ENCODE measurements at regions not wholly inside any gene's neighbourhood (a gene's known extent, or its start where the extent isn't known, plus 50 kb on each side); places are given as distances from the start of the nearest gene placed in this dataset.
"Not testable (repeated sequence)": the region's sequence is repeated elsewhere in the genome, so short reads cannot be mapped to it uniquely, and the experiment has no call there.

- no peak for DNase-seq (ENCODE audit: low read depth, low spot score)
- no peak overlapping the region for H3K4me3 Mint-ChIP-seq
- no peaks in the 10 kb centered on the region for H3K27me3 Mint-ChIP-seq (ENCODE audit: low read depth)
- no peaks in the 10 kb centered on the region for H3K4me1 Mint-ChIP-seq
- H3K36me3 Mint-ChIP-seq (ENCODE audit: low read depth): no peaks in the 10 kb centered on the region
- peaks cover 4% of the 10 kb centered on the region for H3K9me3 Mint-ChIP-seq
- H3K27ac Mint-ChIP-seq (ENCODE audit: unreplicated experiment): no peak overlapping the region
- no peak for TF ChIP-seq CTCF (conservative IDR thresholded peaks at IDR 0.05)
Observed at GRCh38 chr3:26279091-26279490, 343.5 kb upstream of the LRRC3B start.

- Mint-ChIP-seq H3K4me1 (no peaks in the 10 kb centered on the region), H3K4me3 (no peak overlapping the region), H3K27me3 (ENCODE audit: low read depth) (no peaks in the 10 kb centered on the region), H3K9me3 (peaks cover 9% of the 10 kb centered on the region), H3K27ac (ENCODE audit: unreplicated experiment) (no peak overlapping the region), H3K36me3 (ENCODE audit: low read depth) (no peaks in the 10 kb centered on the region)
- no peak for DNase-seq (ENCODE audit: low read depth, low spot score)
- peak; percentile 29 for TF ChIP-seq CTCF (conservative IDR thresholded peaks at IDR 0.05)
Observed at GRCh38 chr3:26280517-26280916, 342.1 kb upstream of the LRRC3B start.

DNA sequence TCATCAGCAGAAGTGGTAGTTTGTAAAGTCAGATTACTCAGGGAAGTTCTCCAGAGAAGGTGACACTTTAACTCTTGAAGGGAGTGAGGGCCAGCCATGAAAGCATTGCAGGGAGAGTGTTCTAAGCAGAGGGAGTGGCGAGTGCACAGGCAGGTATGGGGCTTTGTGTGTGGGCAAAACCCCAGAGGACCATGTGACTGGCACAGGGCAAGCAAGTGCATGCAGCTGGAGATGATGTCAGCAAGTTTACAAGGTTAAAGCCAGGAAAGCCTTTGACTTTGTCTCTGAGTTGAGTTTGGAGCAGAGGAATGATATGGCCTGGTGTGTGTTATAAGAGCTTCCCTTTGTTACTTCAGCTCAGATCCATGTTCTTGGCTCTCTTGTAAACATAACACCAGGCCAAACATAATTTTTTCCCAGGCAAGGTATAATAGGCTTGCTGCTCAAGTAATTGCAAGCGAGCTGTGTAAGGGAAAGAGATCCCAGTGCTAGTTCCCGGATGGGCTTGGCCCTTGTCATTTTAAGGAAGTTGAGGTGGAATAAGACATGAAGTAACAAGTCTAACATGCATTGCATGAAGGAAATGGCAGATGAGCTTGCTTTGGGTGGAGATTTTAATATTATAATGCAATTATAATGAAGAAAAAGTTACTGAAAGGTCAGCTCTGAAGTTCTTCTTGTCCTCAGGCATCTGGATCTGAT lies 341.1 kb upstream of the LRRC3B start:
- no peak for DNase-seq (ENCODE audit: low read depth, low spot score)
- Mint-ChIP-seq H3K27me3 (ENCODE audit: low read depth) (no peaks in the 10 kb centered on the region), H3K36me3 (ENCODE audit: low read depth) (no peaks in the 10 kb centered on the region), H3K4me3 (no peak overlapping the region), H3K9me3 (peaks cover 11% of the 10 kb centered on the region), H3K4me1 (no peaks in the 10 kb centered on the region), H3K27ac (ENCODE audit: unreplicated experiment) (no peak overlapping the region)
- TF ChIP-seq CTCF (conservative IDR thresholded peaks at IDR 0.05): no peak

GRCh38 chr3:26284503-26284902 lies 338.1 kb upstream of the LRRC3B start:
- H3K9me3 Mint-ChIP-seq: peaks cover 15% of the 10 kb centered on the region
- DNase-seq (ENCODE audit: low read depth, low spot score); H3K27ac Mint-ChIP-seq (ENCODE audit: unreplicated experiment); H3K4me1 Mint-ChIP-seq; H3K4me3 Mint-ChIP-seq; H3K36me3 Mint-ChIP-seq (ENCODE audit: low read depth); H3K27me3 Mint-ChIP-seq (ENCODE audit: low read depth): not testable (repeated sequence)

GRCh38 chr3:26291840-26292239 lies 330.7 kb upstream of the LRRC3B start:
- Mint-ChIP-seq H3K27me3 (ENCODE audit: low read depth) (no peaks in the 10 kb centered on the region), H3K27ac (ENCODE audit: unreplicated experiment) (no peak overlapping the region), H3K4me1 (no peaks in the 10 kb centered on the region), H3K36me3 (ENCODE audit: low read depth) (no peaks in the 10 kb centered on the region), H3K9me3 (peaks cover 5% of the 10 kb centered on the region), H3K4me3 (no peak overlapping the region)
- no peak for DNase-seq (ENCODE audit: low read depth, low spot score)
- no peak for TF ChIP-seq CTCF (conservative IDR thresholded peaks at IDR 0.05)

- Mint-ChIP-seq H3K4me3 (no peak overlapping the region), H3K27me3 (ENCODE audit: low read depth) (no peaks in the 10 kb centered on the region)
- TF ChIP-seq CTCF (conservative IDR thresholded peaks at IDR 0.05): no peak
Observed at GRCh38 chr3:26292780-26293179, 329.8 kb upstream of the LRRC3B start.

More at GRCh38 chr3:26292780-26293179, 329.8 kb upstream of the LRRC3B start:
- Mint-ChIP-seq H3K9me3 (peaks cover 2% of the 10 kb centered on the region), H3K27ac (ENCODE audit: unreplicated experiment) (no peak overlapping the region), H3K4me1 (no peaks in the 10 kb centered on the region), H3K36me3 (ENCODE audit: low read depth) (no peaks in the 10 kb centered on the region)
- no peak for DNase-seq (ENCODE audit: low read depth, low spot score)

All from neural crest cell (in vitro differentiated cells).